AML-193 (cell line): ENCODE measurements at regions not wholly inside any gene's neighbourhood (a gene's known extent, or its start where the extent isn't known, plus 50 kb on each side); places are given as distances from the start of the nearest gene placed in this dataset.

Experiments used
- DNase-seq, 2 experiments: peaks; one replicate each; lab custom pipeline; 2025; lab: John Stamatoyannopoulos, UW

DNA sequence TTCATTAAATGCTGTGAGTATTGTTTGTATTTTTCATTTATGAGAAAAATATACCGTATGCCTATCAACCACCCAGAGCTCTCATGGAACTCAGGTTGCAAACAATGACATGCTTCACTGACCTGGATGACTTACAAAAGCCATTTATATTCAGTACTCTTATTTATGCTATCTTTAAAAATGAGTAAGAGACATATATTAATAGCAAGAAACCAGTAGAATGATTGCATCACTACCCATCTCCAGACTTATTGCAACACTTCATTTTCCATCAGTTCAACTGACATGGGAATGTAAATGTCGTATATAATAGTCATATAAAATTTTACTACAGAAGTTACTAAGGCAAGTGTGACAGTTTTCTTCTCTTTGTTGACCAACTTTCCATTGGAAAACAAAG is 69.1 kb downstream of the OTP start:
- DNase-seq = peak; percentile 36 to 38

DNA sequence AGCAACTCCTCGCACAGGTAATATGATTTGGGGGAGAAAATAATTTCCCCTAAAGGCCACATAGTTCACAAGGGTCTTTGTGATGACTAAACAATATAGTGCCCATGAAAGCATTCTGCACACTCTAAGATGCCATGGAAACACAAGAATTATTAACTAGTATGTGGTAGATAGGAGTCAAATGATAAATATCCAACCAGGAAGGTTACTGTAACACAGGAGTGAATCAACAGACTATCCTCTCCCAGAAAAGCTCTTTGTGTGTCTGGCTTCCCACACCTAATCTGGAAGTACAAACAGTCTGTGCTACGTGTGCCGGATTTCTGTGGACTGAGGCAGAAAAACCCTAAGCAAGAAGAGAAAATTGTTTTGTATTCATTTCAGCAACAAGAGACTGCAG is 70.0 kb downstream of the OTP start:
- DNase-seq = no peak

DNA sequence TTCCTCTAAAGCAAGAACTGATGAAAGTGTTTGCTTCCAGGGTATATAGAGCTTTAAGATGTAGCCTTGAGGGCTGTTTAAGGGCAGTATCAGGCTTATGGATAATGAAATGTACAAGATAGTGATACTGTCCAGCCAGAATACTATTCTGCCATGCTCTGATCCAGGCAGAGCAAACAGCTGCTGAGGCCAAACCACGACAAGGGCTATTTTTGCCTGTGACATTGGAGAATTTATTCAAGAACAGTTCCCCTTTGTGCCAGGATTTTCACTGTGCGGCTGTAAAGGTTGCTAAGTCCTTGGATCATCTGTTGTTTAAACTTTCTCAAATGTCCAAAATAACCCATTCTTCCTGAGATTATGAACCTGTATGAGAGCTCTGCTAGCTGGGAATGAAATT is 70.4 kb downstream of the OTP start:
- peak in 1 of 2 experiments; percentile 3 for DNase-seq

DNA sequence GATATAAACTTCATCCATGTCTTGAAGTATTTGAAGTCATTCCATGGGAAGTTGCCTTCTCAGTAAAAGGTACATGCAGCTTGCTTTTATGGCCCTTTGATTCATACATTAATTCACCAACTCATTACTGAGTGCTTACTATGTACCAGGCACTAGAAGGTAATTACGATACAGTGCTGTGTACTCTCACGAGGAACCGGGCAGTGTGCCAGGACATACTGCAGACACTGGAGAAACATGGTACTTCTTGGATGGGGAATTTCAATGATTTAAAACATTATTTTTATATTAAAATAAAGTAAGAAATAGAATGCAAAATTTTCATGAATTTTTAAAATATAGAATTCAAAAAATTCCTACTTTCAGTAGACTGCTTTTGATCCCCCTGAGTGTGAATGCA is 71.4 kb upstream of the WDR41 start:
- no peak for DNase-seq

DNA sequence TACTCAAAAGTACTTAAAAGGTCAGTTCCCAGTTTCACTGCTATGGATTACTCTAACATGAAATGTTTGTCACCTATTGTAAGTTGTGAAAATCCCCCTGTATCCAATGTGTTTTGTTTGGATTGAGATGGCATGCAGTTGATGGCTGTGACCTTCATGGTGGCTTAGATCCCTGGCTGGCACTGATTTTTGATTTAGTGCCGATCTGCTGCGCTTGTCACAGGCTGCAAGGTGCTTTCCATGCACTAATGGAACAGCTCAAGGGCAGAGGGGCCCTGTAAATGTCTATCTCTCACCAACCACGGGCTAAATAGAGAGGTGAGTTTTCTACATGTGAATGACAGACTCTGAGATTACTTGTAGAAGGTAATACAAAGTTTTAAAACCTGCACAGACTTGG is 69.8 kb upstream of the WDR41 start:
- no peak for DNase-seq

DNA sequence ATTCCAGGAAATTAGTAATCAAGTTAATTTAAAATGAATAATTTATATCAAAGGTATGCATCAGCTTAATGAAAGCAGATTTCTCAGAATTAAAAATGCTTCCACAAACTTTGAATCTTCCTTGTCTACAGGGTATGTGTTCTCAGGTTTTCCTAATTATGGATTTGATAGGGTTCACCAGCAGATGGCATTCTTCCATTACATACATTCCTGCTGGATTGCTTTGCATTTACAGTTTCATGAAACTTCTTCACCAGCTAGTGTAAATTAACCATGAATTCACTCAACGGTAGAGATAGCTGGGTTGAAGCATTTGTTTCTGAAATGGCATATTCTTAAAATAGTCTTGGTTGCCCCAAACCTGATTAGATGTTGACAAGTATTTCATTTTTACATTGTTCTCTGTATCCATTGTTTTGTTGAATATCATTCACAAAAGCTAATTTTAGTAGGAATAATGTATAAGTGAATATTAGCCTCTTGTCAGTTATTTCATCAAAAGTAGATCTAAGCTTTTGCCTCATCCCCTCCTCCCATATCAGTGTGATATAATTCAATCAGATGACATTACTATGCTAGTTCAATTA is 68.7 kb upstream of the WDR41 start:
- DNase-seq = peak; percentile 62 to 67

DNA sequence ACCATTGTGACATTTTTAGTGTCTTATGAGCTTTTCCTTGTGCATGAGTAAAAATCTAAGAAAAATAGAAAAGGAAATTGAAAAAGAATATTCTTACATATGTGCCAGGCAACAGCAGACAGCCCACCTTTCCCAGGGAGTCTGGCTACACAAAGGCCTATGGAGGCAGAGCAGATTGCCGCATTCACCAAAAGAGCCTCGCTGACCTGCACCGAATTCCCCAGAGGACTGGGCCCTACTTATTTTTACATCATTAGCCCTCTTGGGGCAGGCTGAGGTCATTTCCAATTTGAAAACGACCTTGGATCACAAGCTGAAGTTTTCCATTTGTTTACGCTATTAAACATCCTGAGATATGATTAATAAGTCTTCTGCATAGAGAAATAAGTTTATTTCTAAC is 66.2 kb upstream of the WDR41 start:
- DNase-seq = no peak

DNA sequence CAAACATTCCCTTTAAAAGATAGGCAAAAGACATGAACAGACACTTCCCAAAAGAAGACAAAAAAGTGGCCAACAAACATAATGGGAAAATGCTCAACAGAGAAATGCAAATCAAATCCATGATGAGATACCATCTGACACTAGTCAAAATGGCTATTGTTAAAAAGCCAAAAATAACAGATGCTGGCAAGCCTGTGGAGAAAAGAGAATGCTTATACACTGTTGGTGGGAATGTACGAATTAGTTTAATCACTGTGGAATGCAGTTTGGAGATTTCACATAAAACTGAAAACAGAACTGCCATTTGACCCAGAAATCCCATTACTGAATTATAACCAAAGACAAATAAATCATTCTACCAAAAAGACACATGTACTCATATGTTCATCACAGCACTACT is 58.3 kb upstream of the WDR41 start:
- DNase-seq = no peak

DNA sequence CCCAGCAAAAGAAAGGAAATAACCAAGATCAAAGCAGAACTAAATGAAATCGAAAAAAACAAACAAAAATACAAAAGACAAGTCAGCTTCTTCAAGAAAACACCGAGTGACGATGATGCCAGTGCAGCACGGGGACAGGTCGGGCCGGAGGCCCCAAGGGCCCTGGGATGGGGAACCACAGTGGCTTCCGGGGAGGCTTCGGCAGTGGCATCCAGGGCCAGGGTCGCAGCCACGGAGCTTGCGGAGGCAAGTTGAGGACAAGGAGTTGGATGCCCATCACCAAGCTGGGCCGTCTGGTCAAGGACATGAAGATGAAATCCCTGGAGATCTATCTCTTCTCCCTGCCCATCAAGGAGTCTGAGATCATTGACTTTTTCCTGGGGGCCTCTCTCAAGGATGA is 53.2 kb upstream of the WDR41 start:
- no peak for DNase-seq
